ENCODE measurements at regions not wholly inside any gene's neighbourhood (a gene's known extent, or its start where the extent isn't known, plus 50 kb on each side); places are given as distances from the start of the nearest gene placed in this dataset.
"Not testable (repeated sequence)": the region's sequence is repeated elsewhere in the genome, so short reads cannot be mapped to it uniquely, and the experiment has no call there.

- H3K9me3 ChIP-seq (ENCODE audit: control insufficient read depth, low read length): no peaks in the 10 kb centered on the region
- no peak overlapping the region for H3K4me3 ChIP-seq (ENCODE audit: extremely low read depth, insufficient read depth, low read length, poor library complexity, severe bottlenecking)
- no peaks in the 10 kb centered on the region for H3K4me1 ChIP-seq (ENCODE audit: control insufficient read depth, insufficient read depth, low read length, poor library complexity, severe bottlenecking)
- no peak overlapping the region for H3K27ac ChIP-seq (ENCODE audit: low read depth, low read length, severe bottlenecking)
- H3K36me3 ChIP-seq (ENCODE audit: control insufficient read depth, insufficient read depth, low read length): no peaks in the 10 kb centered on the region
Observed at GRCh38 chr9:73260506-73260905, 108.8 kb downstream of the ANXA1 start.

DNA sequence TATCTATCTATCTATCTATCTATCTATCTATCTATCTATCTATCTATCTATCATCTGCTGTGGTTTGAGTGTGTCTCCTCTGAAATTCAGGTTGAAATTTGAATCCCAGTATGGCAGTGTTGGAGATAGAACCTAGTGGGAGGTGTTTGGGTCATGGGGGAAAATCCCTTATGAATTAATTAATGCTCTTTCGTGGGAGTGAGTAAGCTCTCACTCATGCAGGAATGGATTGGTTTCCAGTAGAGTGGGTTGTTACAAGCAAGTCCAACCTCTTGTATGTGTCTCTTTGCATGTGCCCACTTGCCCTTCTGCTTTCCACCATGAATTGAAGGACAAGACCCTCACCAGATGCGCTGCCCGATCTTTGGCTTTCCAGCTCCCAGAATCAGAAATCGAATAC, 113.0 kb downstream of the ANXA1 start:
- Histone ChIP-seq H3K9me3 (ENCODE audit: control insufficient read depth, low read length) (no peaks in the 10 kb centered on the region), H3K4me1 (ENCODE audit: control insufficient read depth, insufficient read depth, low read length, poor library complexity, severe bottlenecking) (no peaks in the 10 kb centered on the region), H3K4me3 (ENCODE audit: extremely low read depth, insufficient read depth, low read length, poor library complexity, severe bottlenecking) (no peak overlapping the region), H3K27ac (ENCODE audit: low read depth, low read length, severe bottlenecking) (no peak overlapping the region), H3K36me3 (ENCODE audit: control insufficient read depth, insufficient read depth, low read length) (no peaks in the 10 kb centered on the region)
- 67 to 95% methylated on average over 3 of the region's 4 CpGs for WGBS, 2 experiments (ENCODE audit: insufficient coverage in 2 of 2)

DNA sequence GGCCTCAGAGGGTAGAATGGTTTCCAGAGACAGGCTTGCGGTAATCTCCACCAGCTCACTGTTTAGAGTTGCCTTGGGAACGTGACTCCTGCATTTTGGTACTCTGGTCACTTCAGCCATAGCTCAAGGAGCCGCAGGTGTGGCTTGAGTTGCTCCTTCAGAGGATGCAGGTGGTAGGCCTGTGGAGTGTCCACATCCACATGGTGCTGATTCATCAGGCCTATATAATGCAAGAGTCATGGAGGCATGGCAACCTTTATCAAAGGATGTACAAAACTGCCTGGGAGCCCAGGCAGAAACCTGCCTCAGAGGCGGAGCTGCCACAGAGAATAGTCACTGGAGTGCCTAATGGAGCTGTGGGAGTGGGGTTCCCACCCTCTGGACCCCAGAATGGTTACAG, 114.2 kb downstream of the ANXA1 start:
- Histone ChIP-seq H3K4me1 (ENCODE audit: control insufficient read depth, insufficient read depth, low read length, poor library complexity, severe bottlenecking) (peaks cover 2% of the 10 kb centered on the region), H3K9me3 (ENCODE audit: control insufficient read depth, low read length) (no peaks in the 10 kb centered on the region)
- 86 to 95% methylated on average over 3 to 4 of the region's 4 CpGs for WGBS, 2 experiments (ENCODE audit: insufficient coverage in 2 of 2)

GRCh38 chr9:73269430-73270101, 117.9 kb downstream of the ANXA1 start:
- Histone ChIP-seq H3K27ac (ENCODE audit: low read depth, low read length, severe bottlenecking) (no peak overlapping the region), H3K4me1 (ENCODE audit: control insufficient read depth, insufficient read depth, low read length, poor library complexity, severe bottlenecking) (peaks cover 4% of the 10 kb centered on the region), H3K4me3 (ENCODE audit: extremely low read depth, insufficient read depth, low read length, poor library complexity, severe bottlenecking) (no peak overlapping the region), H3K9me3 (ENCODE audit: control insufficient read depth, low read length) (no peaks in the 10 kb centered on the region), H3K36me3 (ENCODE audit: control insufficient read depth, insufficient read depth, low read length) (no peaks in the 10 kb centered on the region)
- WGBS, 2 experiments (ENCODE audit: insufficient coverage in 2 of 2): 0 to 27% methylated on average over 1 to 3 of the region's 4 CpGs

More for the DNA sequence above, 114.2 kb downstream of the ANXA1 start:
- H3K36me3 ChIP-seq (ENCODE audit: control insufficient read depth, insufficient read depth, low read length): no peaks in the 10 kb centered on the region
- no peak overlapping the region for H3K4me3 ChIP-seq (ENCODE audit: extremely low read depth, insufficient read depth, low read length, poor library complexity, severe bottlenecking)
- H3K27ac ChIP-seq (ENCODE audit: low read depth, low read length, severe bottlenecking): no peak overlapping the region

- H3K27ac ChIP-seq (ENCODE audit: low read depth, low read length, severe bottlenecking): no peak overlapping the region
- no peaks in the 10 kb centered on the region for H3K9me3 ChIP-seq (ENCODE audit: control insufficient read depth, low read length)
- H3K36me3 ChIP-seq (ENCODE audit: control insufficient read depth, insufficient read depth, low read length): no peaks in the 10 kb centered on the region
- WGBS, 2 experiments (ENCODE audit: insufficient coverage in 2 of 2): 100% methylated on average over 1 of the region's 3 CpGs; no CpG with 5 or more reads in 1 of the 2 experiments
- no peak overlapping the region for H3K4me3 ChIP-seq (ENCODE audit: extremely low read depth, insufficient read depth, low read length, poor library complexity, severe bottlenecking)
- peaks cover 4% of the 10 kb centered on the region for H3K4me1 ChIP-seq (ENCODE audit: control insufficient read depth, insufficient read depth, low read length, poor library complexity, severe bottlenecking)
Observed at GRCh38 chr9:73270967-73271721, 119.5 kb downstream of the ANXA1 start.

- Histone ChIP-seq H3K36me3 (ENCODE audit: control insufficient read depth, insufficient read depth, low read length) (no peaks in the 10 kb centered on the region), H3K4me1 (ENCODE audit: control insufficient read depth, insufficient read depth, low read length, poor library complexity, severe bottlenecking) (no peaks in the 10 kb centered on the region), H3K4me3 (ENCODE audit: extremely low read depth, insufficient read depth, low read length, poor library complexity, severe bottlenecking) (no peak overlapping the region), H3K27ac (ENCODE audit: low read depth, low read length, severe bottlenecking) (no peak overlapping the region), H3K9me3 (ENCODE audit: control insufficient read depth, low read length) (no peaks in the 10 kb centered on the region)
- 100% methylated on average over 1 of the region's 3 CpGs; no CpG with 5 or more reads in 1 of the 2 experiments for WGBS, 2 experiments (ENCODE audit: insufficient coverage in 2 of 2)
Observed at GRCh38 chr9:73280113-73280512, 128.4 kb downstream of the ANXA1 start.

DNA sequence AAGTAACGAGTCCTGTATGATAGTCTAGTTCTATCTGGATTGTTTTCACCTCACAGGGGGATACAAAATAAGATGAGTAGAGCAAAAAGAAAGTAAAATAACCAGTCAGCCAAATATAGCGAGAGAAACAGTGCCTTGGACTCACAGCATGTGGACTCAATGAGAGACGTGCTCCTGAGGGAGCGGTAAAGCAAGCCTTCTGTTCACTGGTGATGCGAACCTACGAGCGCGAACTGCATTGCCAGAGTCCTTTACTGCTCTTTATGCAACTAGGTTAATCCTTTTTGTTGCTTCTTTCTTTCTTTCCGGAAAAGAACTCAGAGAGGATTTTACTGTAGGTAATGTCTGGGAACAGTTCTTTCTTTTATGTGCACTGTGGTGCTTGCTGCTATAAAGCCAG, 132.7 kb downstream of the ANXA1 start:
- no peak overlapping the region for H3K4me3 ChIP-seq (ENCODE audit: extremely low read depth, insufficient read depth, low read length, poor library complexity, severe bottlenecking)
- H3K36me3 ChIP-seq (ENCODE audit: control insufficient read depth, insufficient read depth, low read length): no peaks in the 10 kb centered on the region
- H3K4me1 ChIP-seq (ENCODE audit: control insufficient read depth, insufficient read depth, low read length, poor library complexity, severe bottlenecking): no peaks in the 10 kb centered on the region
- no peaks in the 10 kb centered on the region for H3K9me3 ChIP-seq (ENCODE audit: control insufficient read depth, low read length)
- no peak overlapping the region for H3K27ac ChIP-seq (ENCODE audit: low read depth, low read length, severe bottlenecking)
- 94 to 95% methylated on average over 7 to 8 of the region's 9 CpGs for WGBS, 2 experiments (ENCODE audit: insufficient coverage in 2 of 2)

DNA sequence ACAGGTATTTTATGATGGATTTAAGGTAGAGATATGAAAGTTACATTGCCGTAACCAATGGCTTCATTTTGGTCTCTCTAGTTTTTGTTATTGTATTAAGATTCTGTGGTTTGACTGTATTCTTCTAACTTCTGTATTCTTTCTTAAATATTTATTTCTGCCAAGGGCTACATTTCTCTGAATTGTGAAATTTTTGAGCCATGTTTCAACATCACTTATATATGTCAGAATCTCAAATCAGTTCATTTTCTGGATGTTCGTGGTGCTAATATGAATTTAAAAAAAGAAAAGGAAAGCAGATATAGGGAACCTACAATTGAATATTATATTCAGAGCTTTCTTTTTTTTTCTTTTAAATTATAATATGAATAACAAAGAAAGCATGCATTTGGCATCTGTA, 142.7 kb downstream of the ANXA1 start:
- no peak overlapping the region for H3K27ac ChIP-seq (ENCODE audit: low read depth, low read length, severe bottlenecking)
- WGBS, 2 experiments (ENCODE audit: insufficient coverage in 2 of 2): no CpG with 5 or more reads among the region's 2 CpGs
- H3K4me1 ChIP-seq (ENCODE audit: control insufficient read depth, insufficient read depth, low read length, poor library complexity, severe bottlenecking): no peaks in the 10 kb centered on the region
- H3K9me3 ChIP-seq (ENCODE audit: control insufficient read depth, low read length): no peaks in the 10 kb centered on the region
- no peak overlapping the region for H3K4me3 ChIP-seq (ENCODE audit: extremely low read depth, insufficient read depth, low read length, poor library complexity, severe bottlenecking)
- H3K36me3 ChIP-seq (ENCODE audit: control insufficient read depth, insufficient read depth, low read length): no peaks in the 10 kb centered on the region

- no peaks in the 10 kb centered on the region for H3K4me1 ChIP-seq (ENCODE audit: control insufficient read depth, insufficient read depth, low read length, poor library complexity, severe bottlenecking)
- no peak overlapping the region for H3K4me3 ChIP-seq (ENCODE audit: extremely low read depth, insufficient read depth, low read length, poor library complexity, severe bottlenecking)
- H3K27ac ChIP-seq (ENCODE audit: low read depth, low read length, severe bottlenecking): no peak overlapping the region
- no peaks in the 10 kb centered on the region for H3K36me3 ChIP-seq (ENCODE audit: control insufficient read depth, insufficient read depth, low read length)
- H3K9me3 ChIP-seq (ENCODE audit: control insufficient read depth, low read length): no peaks in the 10 kb centered on the region
Observed at GRCh38 chr9:73325983-73326382, 174.3 kb downstream of the ANXA1 start.

DNA sequence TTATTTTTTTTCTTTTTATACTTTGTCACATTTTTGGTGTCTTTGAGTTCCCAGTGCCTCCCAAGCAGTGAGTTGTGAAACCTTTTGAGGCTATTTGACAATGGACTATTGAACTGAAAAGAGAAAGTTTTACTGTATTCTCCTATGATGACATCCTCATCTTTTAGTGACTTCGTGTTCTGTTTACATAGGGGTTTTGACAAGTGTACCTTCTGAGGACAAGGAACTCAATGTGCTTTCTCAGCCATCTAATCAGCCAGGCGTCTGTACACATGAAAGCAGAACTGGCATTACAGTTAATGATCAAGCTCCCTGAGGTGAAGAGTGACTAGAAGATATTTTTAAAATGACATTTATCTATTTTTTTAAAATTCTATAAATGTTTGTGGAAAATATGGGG, 175.5 kb downstream of the ANXA1 start:
- no peaks in the 10 kb centered on the region for H3K9me3 ChIP-seq (ENCODE audit: control insufficient read depth, low read length)
- no peak overlapping the region for H3K4me3 ChIP-seq (ENCODE audit: extremely low read depth, insufficient read depth, low read length, poor library complexity, severe bottlenecking)
- no CpG with 5 or more reads among the region's 2 CpGs for WGBS, 2 experiments (ENCODE audit: insufficient coverage in 2 of 2)
- no peaks in the 10 kb centered on the region for H3K4me1 ChIP-seq (ENCODE audit: control insufficient read depth, insufficient read depth, low read length, poor library complexity, severe bottlenecking)
- no peak overlapping the region for H3K27ac ChIP-seq (ENCODE audit: low read depth, low read length, severe bottlenecking)
- H3K36me3 ChIP-seq (ENCODE audit: control insufficient read depth, insufficient read depth, low read length): no peaks in the 10 kb centered on the region

DNA sequence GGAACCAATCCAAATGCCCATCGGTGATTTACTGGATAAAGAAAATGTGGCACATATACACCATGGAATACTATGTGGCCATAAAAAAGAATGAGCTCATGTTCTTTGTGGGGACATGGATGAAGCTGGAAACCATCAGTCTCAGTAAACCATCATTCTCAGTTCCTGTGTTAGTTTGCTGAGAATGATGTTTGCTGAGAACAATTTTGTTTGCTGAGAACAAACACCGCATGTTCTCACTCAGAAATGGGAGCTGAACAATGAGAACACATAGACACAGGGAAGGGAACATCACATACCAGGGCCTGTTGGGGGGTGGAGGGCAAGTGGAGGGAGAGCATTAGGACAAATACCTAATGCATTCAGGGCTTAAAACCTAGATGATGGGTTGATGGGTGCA, 185.5 kb downstream of the ANXA1 start:
- H3K4me3 ChIP-seq (ENCODE audit: extremely low read depth, insufficient read depth, low read length, poor library complexity, severe bottlenecking): not testable (repeated sequence)
- 100% methylated on average over 1 of the region's 2 CpGs; no CpG with 5 or more reads in 1 of the 2 experiments for WGBS, 2 experiments (ENCODE audit: insufficient coverage in 2 of 2)

More for the DNA sequence above, 185.5 kb downstream of the ANXA1 start:
- H3K27ac ChIP-seq (ENCODE audit: low read depth, low read length, severe bottlenecking); H3K9me3 ChIP-seq (ENCODE audit: control insufficient read depth, low read length); H3K36me3 ChIP-seq (ENCODE audit: control insufficient read depth, insufficient read depth, low read length); H3K4me1 ChIP-seq (ENCODE audit: control insufficient read depth, insufficient read depth, low read length, poor library complexity, severe bottlenecking): not testable (repeated sequence)
